ENCODE measurements at regions not wholly inside any gene's neighbourhood (a gene's known extent, or its start where the extent isn't known, plus 50 kb on each side); places are given as distances from the start of the nearest gene placed in this dataset.

DNA sequence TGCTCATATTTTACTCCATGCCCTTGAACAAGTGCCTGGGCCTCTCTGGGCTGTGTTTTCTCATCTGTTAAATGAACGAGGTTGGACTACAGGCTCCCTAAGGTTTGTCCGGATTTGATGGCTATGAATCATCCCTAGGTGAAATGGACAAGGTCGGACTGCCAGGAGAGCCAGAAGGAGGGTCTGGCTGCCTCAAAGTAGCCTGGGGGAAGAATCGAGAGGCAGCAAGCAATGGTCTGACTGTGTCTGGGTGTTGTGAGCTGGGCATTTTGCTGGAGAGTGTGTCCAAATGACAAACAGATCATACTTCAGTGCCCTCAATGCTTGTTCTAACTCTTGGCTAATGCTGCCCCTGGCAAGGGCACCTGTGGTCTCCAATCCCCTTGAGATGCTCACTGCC lies 730.9 kb downstream of the PTPRU start:
- CTCF ChIA-PET: no interaction called here
- POLR2A ChIA-PET: no interaction called here

DNA sequence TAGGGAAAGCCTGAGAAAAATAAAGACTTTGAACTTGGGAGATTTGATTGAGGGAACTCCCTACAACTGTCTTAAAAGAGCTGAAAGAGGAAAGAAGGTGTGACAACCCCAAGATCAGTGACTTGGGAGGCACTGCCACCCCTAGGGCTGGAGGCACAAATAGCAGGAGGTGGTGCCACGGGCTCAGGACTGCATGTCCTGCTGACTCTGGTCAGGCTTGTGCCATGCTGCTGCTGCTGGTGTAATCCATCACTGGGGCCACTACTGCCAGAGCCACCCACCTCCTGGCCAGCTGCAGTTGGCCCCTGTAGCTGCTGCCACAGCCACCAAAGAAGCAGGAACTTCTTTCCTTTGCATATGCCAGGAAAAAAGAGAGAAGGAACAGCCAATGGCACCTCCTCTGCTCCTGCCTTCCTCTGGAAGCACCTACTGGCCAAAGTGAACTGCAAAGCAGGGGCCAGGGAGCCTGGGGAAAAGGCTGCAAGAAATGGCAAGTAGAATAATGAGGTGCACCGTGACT lies 730.3 kb downstream of the PTPRU start:
- CTCF ChIA-PET: interaction anchor here (0.8 kb wide), 1 partner anchor 12 kb away, joined by 3 read pairs; no protein-coding TSS in a partner anchor
- TF ChIP-seq, protein P1, sequence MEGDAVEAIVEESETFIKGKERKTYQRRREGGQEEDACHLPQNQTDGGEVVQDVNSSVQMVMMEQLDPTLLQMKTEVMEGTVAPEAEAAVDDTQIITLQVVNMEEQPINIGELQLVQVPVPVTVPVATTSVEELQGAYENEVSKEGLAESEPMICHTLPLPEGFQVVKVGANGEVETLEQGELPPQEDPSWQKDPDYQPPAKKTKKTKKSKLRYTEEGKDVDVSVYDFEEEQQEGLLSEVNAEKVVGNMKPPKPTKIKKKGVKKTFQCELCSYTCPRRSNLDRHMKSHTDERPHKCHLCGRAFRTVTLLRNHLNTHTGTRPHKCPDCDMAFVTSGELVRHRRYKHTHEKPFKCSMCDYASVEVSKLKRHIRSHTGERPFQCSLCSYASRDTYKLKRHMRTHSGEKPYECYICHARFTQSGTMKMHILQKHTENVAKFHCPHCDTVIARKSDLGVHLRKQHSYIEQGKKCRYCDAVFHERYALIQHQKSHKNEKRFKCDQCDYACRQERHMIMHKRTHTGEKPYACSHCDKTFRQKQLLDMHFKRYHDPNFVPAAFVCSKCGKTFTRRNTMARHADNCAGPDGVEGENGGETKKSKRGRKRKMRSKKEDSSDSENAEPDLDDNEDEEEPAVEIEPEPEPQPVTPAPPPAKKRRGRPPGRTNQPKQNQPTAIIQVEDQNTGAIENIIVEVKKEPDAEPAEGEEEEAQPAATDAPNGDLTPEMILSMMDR (IDR thresholded peaks at IDR 0.05; ENCODE audit: insufficient read depth, low read depth, low read length): no peak
- no peaks in the 10 kb centered on the region for H3K36me3 ChIP-seq (ENCODE audit: control insufficient read depth, insufficient read depth, low read length)
- POLR2A ChIA-PET: no interaction called here
- no peaks in the 10 kb centered on the region; the same call in 1 of the 2 replicates for H3K27me3 ChIP-seq (ENCODE audit: control insufficient read depth, insufficient read depth, low read length)
- H3K4me3 ChIP-seq (ENCODE audit: low read depth, low read length): no peak overlapping the region
- no peak for DNase-seq (ENCODE audit: low read depth)

More for the DNA sequence above, 730.9 kb downstream of the PTPRU start:
- no peaks in the 10 kb centered on the region for H3K36me3 ChIP-seq (ENCODE audit: control insufficient read depth, insufficient read depth, low read length)
- TF ChIP-seq, protein P1 (IDR thresholded peaks at IDR 0.05; ENCODE audit: insufficient read depth, low read depth, low read length): no peak
- H3K4me3 ChIP-seq (ENCODE audit: low read depth, low read length): no peak overlapping the region
- H3K27me3 ChIP-seq (ENCODE audit: control insufficient read depth, insufficient read depth, low read length): no peaks in the 10 kb centered on the region; the same call in 1 of the 2 replicates
- DNase-seq (ENCODE audit: low read depth): no peak

- Histone ChIP-seq H3K36me3 (ENCODE audit: control insufficient read depth, insufficient read depth, low read length) (no peaks in the 10 kb centered on the region), H3K27me3 (ENCODE audit: control insufficient read depth, insufficient read depth, low read length) (no peaks in the 10 kb centered on the region), H3K4me3 (ENCODE audit: low read depth, low read length) (no peak overlapping the region)
- DNase-seq (ENCODE audit: low read depth): no peak
- ChIA-PET POLR2A (no interaction called here), CTCF (interaction anchor here (1.3 kb wide), 1 partner anchor 61 kb away, joined by 3 read pairs; no protein-coding TSS in a partner anchor)
- TF ChIP-seq, protein P1 (IDR thresholded peaks at IDR 0.05; ENCODE audit: insufficient read depth, low read depth, low read length): no peak
Observed at GRCh38 chr1:29964718-29965533, 728.6 kb downstream of the PTPRU start.

DNA sequence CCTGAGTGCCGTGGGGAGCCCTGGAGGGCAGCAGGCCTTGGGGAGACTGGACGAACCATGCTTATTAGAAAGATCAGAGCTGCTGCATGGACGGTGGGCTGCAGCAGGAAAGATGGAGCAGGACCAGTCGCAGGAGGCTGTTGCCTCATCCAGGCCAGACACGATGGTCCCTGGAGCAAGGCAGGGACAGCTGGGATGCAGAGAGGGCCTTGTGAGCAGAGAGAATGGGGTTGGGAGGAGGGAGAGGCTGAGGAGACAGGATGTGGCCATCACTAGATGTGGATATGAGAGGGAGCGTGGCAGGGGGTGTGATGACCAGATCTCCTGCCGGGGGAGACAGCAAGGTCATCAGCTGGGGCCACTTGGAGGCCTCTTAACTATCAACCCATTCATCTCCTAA lies 727.6 kb downstream of the PTPRU start:
- Histone ChIP-seq H3K27me3 (ENCODE audit: control insufficient read depth, insufficient read depth, low read length) (no peaks in the 10 kb centered on the region), H3K4me3 (ENCODE audit: low read depth, low read length) (no peak overlapping the region), H3K36me3 (ENCODE audit: control insufficient read depth, insufficient read depth, low read length) (no peaks in the 10 kb centered on the region)
- ChIA-PET CTCF (interaction anchor here (1.3 kb wide), 1 partner anchor 60 kb away, joined by 3 read pairs; no protein-coding TSS in a partner anchor), POLR2A (no interaction called here)
- TF ChIP-seq, protein P1 (IDR thresholded peaks at IDR 0.05; ENCODE audit: insufficient read depth, low read depth, low read length): no peak
- DNase-seq (ENCODE audit: low read depth): no peak

GRCh38 chr1:29962831-29963247 lies 726.5 kb downstream of the PTPRU start:
- Histone ChIP-seq H3K4me3 (ENCODE audit: low read depth, low read length) (no peak overlapping the region), H3K36me3 (ENCODE audit: control insufficient read depth, insufficient read depth, low read length) (no peaks in the 10 kb centered on the region), H3K27me3 (ENCODE audit: control insufficient read depth, insufficient read depth, low read length) (no peaks in the 10 kb centered on the region)
- TF ChIP-seq, protein P1 (IDR thresholded peaks at IDR 0.05; ENCODE audit: insufficient read depth, low read depth, low read length): no peak
- POLR2A ChIA-PET: no interaction called here
- no peak for DNase-seq (ENCODE audit: low read depth)
- CTCF ChIA-PET: no interaction called here

All from BJ (cell line).